C4-2B (cell line): ENCODE measurements at regions not wholly inside any gene's neighbourhood (a gene's known extent, or its start where the extent isn't known, plus 50 kb on each side); places are given as distances from the start of the nearest gene placed in this dataset.

Source experiments
- ZFX ChIP-seq: fragments of 450-650 bp; IDR thresholded peaks from 2 replicates; pipeline ENCODE4 v1.6.1; 2017
- TF ChIP-seq, protein P1 (sequence below): fragments of 450-650 bp; conservative IDR thresholded peaks from 2 replicates; pipeline ENCODE4 v1.5.1; 2017; ENCODE audit warnings: mild to moderate bottlenecking

DNA sequence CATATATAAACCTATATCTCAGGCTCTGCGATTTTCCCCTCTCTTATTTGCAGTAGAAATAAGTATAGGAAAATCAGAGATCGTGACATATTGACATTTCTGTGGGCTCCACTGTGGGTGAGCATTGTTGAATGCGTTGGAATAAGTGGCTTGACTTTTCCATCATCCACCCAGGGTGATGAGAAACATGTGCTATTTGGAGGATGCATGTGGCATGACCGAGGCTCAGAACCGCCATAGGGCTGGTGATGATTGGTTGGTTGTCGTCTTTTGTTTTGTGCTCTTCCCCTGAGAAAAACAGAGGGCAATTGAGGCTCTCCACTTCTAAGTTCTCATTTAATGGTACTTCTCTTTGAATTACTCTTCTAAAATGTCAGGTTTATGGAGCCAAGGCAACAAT is 140.1 kb downstream of the MXRA5 start:
- TF ChIP-seq, protein P1, sequence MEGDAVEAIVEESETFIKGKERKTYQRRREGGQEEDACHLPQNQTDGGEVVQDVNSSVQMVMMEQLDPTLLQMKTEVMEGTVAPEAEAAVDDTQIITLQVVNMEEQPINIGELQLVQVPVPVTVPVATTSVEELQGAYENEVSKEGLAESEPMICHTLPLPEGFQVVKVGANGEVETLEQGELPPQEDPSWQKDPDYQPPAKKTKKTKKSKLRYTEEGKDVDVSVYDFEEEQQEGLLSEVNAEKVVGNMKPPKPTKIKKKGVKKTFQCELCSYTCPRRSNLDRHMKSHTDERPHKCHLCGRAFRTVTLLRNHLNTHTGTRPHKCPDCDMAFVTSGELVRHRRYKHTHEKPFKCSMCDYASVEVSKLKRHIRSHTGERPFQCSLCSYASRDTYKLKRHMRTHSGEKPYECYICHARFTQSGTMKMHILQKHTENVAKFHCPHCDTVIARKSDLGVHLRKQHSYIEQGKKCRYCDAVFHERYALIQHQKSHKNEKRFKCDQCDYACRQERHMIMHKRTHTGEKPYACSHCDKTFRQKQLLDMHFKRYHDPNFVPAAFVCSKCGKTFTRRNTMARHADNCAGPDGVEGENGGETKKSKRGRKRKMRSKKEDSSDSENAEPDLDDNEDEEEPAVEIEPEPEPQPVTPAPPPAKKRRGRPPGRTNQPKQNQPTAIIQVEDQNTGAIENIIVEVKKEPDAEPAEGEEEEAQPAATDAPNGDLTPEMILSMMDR: no peak
- no peak for TF ChIP-seq ZFX
